H9 (cell line): ENCODE measurements at regions not wholly inside any gene's neighbourhood (a gene's known extent, or its start where the extent isn't known, plus 50 kb on each side); places are given as distances from the start of the nearest gene placed in this dataset.

Experiments used
- DNase-seq: peaks from one replicate; pipeline ENCODE4 v3.0.0-alpha.2; 2017
- H2AFZ ChIP-seq: one replicate; pipeline ENCODE4 v1.6.1; 2013; ENCODE audit warnings: mild to moderate bottlenecking, low read length, control low read depth, moderate library complexity
- H2AK5ac ChIP-seq: 2 replicates; pipeline ENCODE4 v1.6.1; 2013; ENCODE audit warnings: low read length, control low read depth, mixed read lengths; ENCODE audit not compliant: insufficient read length
- H2BK120ac ChIP-seq: one replicate; pipeline ENCODE4 v1.6.1; 2013; ENCODE audit warnings: low read depth, mild to moderate bottlenecking, low read length, control low read depth, inconsistent platforms; ENCODE audit not compliant: poor library complexity, severe bottlenecking
- H2BK12ac ChIP-seq: 2 replicates; pipeline ENCODE4 v1.6.1; 2013; ENCODE audit warnings: low read length, control low read depth, mixed read lengths, low read depth; ENCODE audit not compliant: insufficient read length
- H2BK15ac ChIP-seq: 2 replicates; pipeline ENCODE4 v1.6.1; 2013; ENCODE audit warnings: low read depth, low read length, control low read depth
- H2BK20ac ChIP-seq: one replicate; pipeline ENCODE4 v1.6.1; 2013; ENCODE audit warnings: low read depth, mild to moderate bottlenecking, low read length, control low read depth, inconsistent platforms; ENCODE audit not compliant: poor library complexity, severe bottlenecking
- H2BK5ac ChIP-seq: 2 replicates; pipeline ENCODE4 v1.6.1; 2013; ENCODE audit warnings: low read length, control low read depth, mixed read lengths; ENCODE audit not compliant: insufficient read length
- H3K14ac ChIP-seq: 2 replicates; pipeline ENCODE4 v1.6.1; 2013; ENCODE audit warnings: low read length, control low read depth; ENCODE audit not compliant: insufficient read depth
- H3K18ac ChIP-seq: 2 replicates; pipeline ENCODE4 v1.6.1; 2013; ENCODE audit warnings: low read depth, mild to moderate bottlenecking, mixed read lengths, low read length, control low read depth; ENCODE audit not compliant: insufficient read length
- H3K23ac ChIP-seq: 2 replicates; pipeline ENCODE4 v1.6.1; 2013; ENCODE audit warnings: low read length, control low read depth, mixed read lengths, low read depth; ENCODE audit not compliant: insufficient read length
- H3K23me2 ChIP-seq: 2 replicates; pipeline ENCODE4 v1.6.1; 2013; ENCODE audit warnings: low read depth, mild to moderate bottlenecking, mixed read lengths, low read length, control low read depth; ENCODE audit not compliant: insufficient read length, poor library complexity, severe bottlenecking
- H3K27ac ChIP-seq: 2 replicates; pipeline ENCODE4 v1.5.1; 2013; ENCODE audit warnings: low read length, control low read depth, mixed read lengths, low read depth; ENCODE audit not compliant: insufficient read length
- H3K27me3 ChIP-seq: 2 replicates; pipeline ENCODE4 v1.6.1; 2013; ENCODE audit warnings: low read length, control low read depth, inconsistent platforms; ENCODE audit not compliant: insufficient read depth
- H3K4ac ChIP-seq: 2 replicates; pipeline ENCODE4 v1.6.1; 2013; ENCODE audit warnings: low read depth, mild to moderate bottlenecking, control low read depth, inconsistent platforms, low read length, moderate library complexity
- H3K4me1 ChIP-seq: 2 replicates; pipeline ENCODE4 v1.6.1; 2013; ENCODE audit warnings: low read length, control low read depth, inconsistent platforms; ENCODE audit not compliant: insufficient read depth
- H3K4me2 ChIP-seq: 2 replicates; pipeline ENCODE4 v1.6.1; 2013; ENCODE audit warnings: low read length, control low read depth, mixed read lengths; ENCODE audit not compliant: insufficient read length, insufficient read depth
- H3K56ac ChIP-seq: 2 replicates; pipeline ENCODE4 v1.6.1; 2013; ENCODE audit warnings: low read depth, mild to moderate bottlenecking, mixed read lengths, low read length, control low read depth; ENCODE audit not compliant: insufficient read length
- H3K79me1 ChIP-seq: 2 replicates; pipeline ENCODE4 v1.6.1; 2013; ENCODE audit warnings: low read depth, mild to moderate bottlenecking, moderate library complexity, low read length, control low read depth, inconsistent platforms; ENCODE audit not compliant: insufficient read depth, poor library complexity, severe bottlenecking
- H3K79me2 ChIP-seq: 2 replicates; pipeline ENCODE4 v1.6.1; 2013; ENCODE audit warnings: low read length, control low read depth, inconsistent platforms; ENCODE audit not compliant: insufficient read depth
- H3K9ac ChIP-seq: 2 replicates; pipeline ENCODE4 v1.6.1; 2013; ENCODE audit warnings: low read length, control low read depth, mixed read lengths; ENCODE audit not compliant: insufficient read length; ENCODE audit errors: extremely low read depth
- H3K9me3 ChIP-seq: one replicate; pipeline ENCODE4 v1.6.1; 2013; ENCODE audit warnings: low read depth, low read length, inconsistent platforms; ENCODE audit not compliant: control insufficient read depth
- H3T11ph ChIP-seq: one replicate; pipeline ENCODE4 v1.6.1; 2013; ENCODE audit warnings: mild to moderate bottlenecking, low read length, control low read depth, inconsistent platforms
- H4K20me1 ChIP-seq: one replicate; pipeline ENCODE4 v1.6.1; 2013; ENCODE audit not compliant: control insufficient read depth, insufficient read length, insufficient read depth
- H4K5ac ChIP-seq: 2 replicates; pipeline ENCODE4 v1.6.1; 2013; ENCODE audit warnings: low read depth, mild to moderate bottlenecking, mixed read lengths, low read length, control low read depth; ENCODE audit not compliant: insufficient read length
- H4K8ac ChIP-seq: replicated peaks from 2 replicates; pipeline ENCODE4 v1.6.1; 2013; ENCODE audit warnings: low read length, control low read depth, mixed read lengths, low read depth; ENCODE audit not compliant: insufficient read length
- H4K91ac ChIP-seq: 2 replicates; pipeline ENCODE4 v1.6.1; 2013; ENCODE audit warnings: low read depth, mild to moderate bottlenecking, moderate library complexity, mixed read lengths, low read length, control low read depth; ENCODE audit not compliant: insufficient read length
- H3K27ac Mint-ChIP-seq, 3 experiments: 2 replicates in 2 of 3; 3 replicates in 1 of 3; pipeline ENCODE4 v1.8.0; 2020 to 2021; ENCODE audit warnings: mixed read lengths in 3 of 3, mild to moderate bottlenecking in 1 of 3, moderate library complexity in 1 of 3
- H3K27me3 Mint-ChIP-seq: 2 replicates; pipeline ENCODE4 v1.8.0; 2021; ENCODE audit warnings: low read depth, mild to moderate bottlenecking, moderate library complexity, mixed read lengths
- H3K36me3 Mint-ChIP-seq, 3 experiments: 2 replicates in 2 of 3; 3 replicates in 1 of 3; pipeline ENCODE4 v1.8.0; 2020 to 2021; ENCODE audit warnings: low read depth in 3 of 3, mixed read lengths in 3 of 3; ENCODE audit not compliant: insufficient read depth in 1 of 3
- H3K4me1 Mint-ChIP-seq, 2 experiments: 2 replicates each; pipeline ENCODE4 v1.8.0; 2020; ENCODE audit warnings: mixed read lengths in 2 of 2
- H3K4me3 Mint-ChIP-seq, 2 experiments: 2 replicates in 1 of 2; 3 replicates in 1 of 2; pipeline ENCODE4 v1.8.0; 2020 to 2021; ENCODE audit warnings: mild to moderate bottlenecking in 2 of 2, mixed read lengths in 2 of 2, moderate library complexity in 1 of 2
- H3K9me3 Mint-ChIP-seq, 2 experiments: 2 replicates in 1 of 2; 3 replicates in 1 of 2; pipeline ENCODE4 v1.8.0; 2020; ENCODE audit warnings: mild to moderate bottlenecking in 2 of 2, mixed read lengths in 2 of 2, moderate library complexity in 1 of 2
- WGBS: extraction: QIAGEN DNeasy Blood & Tissue Kit; methylation state at CpG from one replicate; pipeline ENCODE4 v1.1.7; 2013; ENCODE audit warnings: missing lambda C conversion rate, low lambda C conversion rate, mixed read lengths; ENCODE audit not compliant: insufficient read length; ENCODE audit errors: extremely low coverage; 5-methylcytosine and 5-hydroxymethylcytosine counted together
- TF ChIP-seq, protein P1 (sequence below): fragments of 200-600 bp; sonication (generic); conservative IDR thresholded peaks from 3 replicates; pipeline ENCODE4 v1.8.0; 2021; ENCODE audit warnings: antibody characterized with exemption, mild to moderate bottlenecking

GRCh38 chr2:75920859-75921551, 210.3 kb upstream of the GCFC2 start:
- WGBS = no CpG with 5 or more reads among the region's 8 CpGs
- H3K79me2 ChIP-seq = no peaks in the 10 kb centered on the region
- no peak overlapping the region for H2AK5ac ChIP-seq
- H4K20me1 ChIP-seq = no peaks in the 10 kb centered on the region
- Mint-ChIP-seq H3K27ac (peak overlapping the region in 2 of 3 experiments; percentile 28 to 33; a peak in 2 of 7 replicates), H3K9me3 (no peaks in the 10 kb centered on the region), H3K36me3 (no peaks in the 10 kb centered on the region), H3K27me3 (no peaks in the 10 kb centered on the region), H3K4me3 (no peak overlapping the region), H3K4me1 (peaks cover 17 to 21% of the 10 kb centered on the region in 2 experiments)
- no peak overlapping the region for H4K91ac ChIP-seq
- no peak overlapping the region for H3K56ac ChIP-seq
- no peak overlapping the region for H2BK5ac ChIP-seq
- no peak overlapping the region for H4K8ac ChIP-seq
- no peaks in the 10 kb centered on the region for H3K9me3 ChIP-seq
- H3K18ac ChIP-seq = no peak overlapping the region
- no peak overlapping the region for H2BK15ac ChIP-seq
- H3K14ac ChIP-seq = no peak overlapping the region; the same call in 1 of the 2 replicates
- no peak overlapping the region for H4K5ac ChIP-seq
- no peak overlapping the region for H3K27ac ChIP-seq
- no peaks in the 10 kb centered on the region for H3K23me2 ChIP-seq
- no peaks in the 10 kb centered on the region for H3K4me1 ChIP-seq
- no peak overlapping the region for H2BK20ac ChIP-seq
- no peak overlapping the region for H2BK12ac ChIP-seq
- H3K9ac ChIP-seq = no peak overlapping the region
- H3T11ph ChIP-seq = no peak overlapping the region
- H2AFZ ChIP-seq = peak overlapping the region; percentile 16
- H2BK120ac ChIP-seq = no peak overlapping the region
- no peaks in the 10 kb centered on the region for H3K27me3 ChIP-seq
- no peak overlapping the region for H3K4ac ChIP-seq
- no peak for DNase-seq
- TF ChIP-seq, protein P1, sequence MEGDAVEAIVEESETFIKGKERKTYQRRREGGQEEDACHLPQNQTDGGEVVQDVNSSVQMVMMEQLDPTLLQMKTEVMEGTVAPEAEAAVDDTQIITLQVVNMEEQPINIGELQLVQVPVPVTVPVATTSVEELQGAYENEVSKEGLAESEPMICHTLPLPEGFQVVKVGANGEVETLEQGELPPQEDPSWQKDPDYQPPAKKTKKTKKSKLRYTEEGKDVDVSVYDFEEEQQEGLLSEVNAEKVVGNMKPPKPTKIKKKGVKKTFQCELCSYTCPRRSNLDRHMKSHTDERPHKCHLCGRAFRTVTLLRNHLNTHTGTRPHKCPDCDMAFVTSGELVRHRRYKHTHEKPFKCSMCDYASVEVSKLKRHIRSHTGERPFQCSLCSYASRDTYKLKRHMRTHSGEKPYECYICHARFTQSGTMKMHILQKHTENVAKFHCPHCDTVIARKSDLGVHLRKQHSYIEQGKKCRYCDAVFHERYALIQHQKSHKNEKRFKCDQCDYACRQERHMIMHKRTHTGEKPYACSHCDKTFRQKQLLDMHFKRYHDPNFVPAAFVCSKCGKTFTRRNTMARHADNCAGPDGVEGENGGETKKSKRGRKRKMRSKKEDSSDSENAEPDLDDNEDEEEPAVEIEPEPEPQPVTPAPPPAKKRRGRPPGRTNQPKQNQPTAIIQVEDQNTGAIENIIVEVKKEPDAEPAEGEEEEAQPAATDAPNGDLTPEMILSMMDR = no peak
- H3K23ac ChIP-seq = no peak overlapping the region
- no peak overlapping the region for H3K4me2 ChIP-seq
- no peaks in the 10 kb centered on the region for H3K79me1 ChIP-seq
